DOHH2 (cell line): ENCODE measurements at regions not wholly inside any gene's neighbourhood (a gene's known extent, or its start where the extent isn't known, plus 50 kb on each side); places are given as distances from the start of the nearest gene placed in this dataset.

ENCODE experiments used
- EZH2phosphoT487 ChIP-seq: fragments of 200-600 bp; sonication (generic); IDR thresholded peaks from 2 replicates; pipeline ENCODE4 v1.6.1; 2017; ENCODE audit warnings: borderline replicate concordance, mild to moderate bottlenecking, antibody characterized with exemption, low read length, moderate library complexity, mixed read lengths
- TF ChIP-seq, protein P1 (sequence below): fragments of 200-600 bp; sonication (generic); IDR thresholded peaks from one replicate; pipeline ENCODE4 v1.5.1; 2014; ENCODE audit warnings: antibody characterized with exemption, mild to moderate bottlenecking, low read depth, low read length; ENCODE audit not compliant: poor library complexity, severe bottlenecking

DNA sequence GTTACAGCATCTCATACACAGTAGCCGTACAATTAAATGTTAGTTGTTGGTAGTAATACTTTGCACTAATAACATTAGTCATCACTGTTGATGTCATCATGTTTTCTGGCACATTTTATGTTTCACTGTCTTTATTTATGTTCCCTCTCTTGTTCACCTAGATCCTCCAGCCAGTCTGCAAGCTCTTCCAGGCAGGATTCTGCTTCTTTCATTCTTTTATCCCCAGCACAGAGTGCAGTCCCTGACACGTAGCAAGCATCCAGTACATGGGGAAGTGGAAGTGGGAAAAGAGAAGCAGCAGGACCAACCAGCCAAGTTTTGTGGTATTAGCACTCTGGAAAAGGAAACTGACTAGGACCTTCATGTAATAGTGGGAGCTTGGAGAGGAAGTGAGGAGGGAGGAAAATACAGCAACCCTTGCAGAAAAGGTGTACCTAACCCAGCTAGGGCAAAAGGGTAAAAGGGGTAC lies 89.7 kb upstream of the SLC44A1 start:
- no peak for TF ChIP-seq EZH2phosphoT487
- TF ChIP-seq, protein P1, sequence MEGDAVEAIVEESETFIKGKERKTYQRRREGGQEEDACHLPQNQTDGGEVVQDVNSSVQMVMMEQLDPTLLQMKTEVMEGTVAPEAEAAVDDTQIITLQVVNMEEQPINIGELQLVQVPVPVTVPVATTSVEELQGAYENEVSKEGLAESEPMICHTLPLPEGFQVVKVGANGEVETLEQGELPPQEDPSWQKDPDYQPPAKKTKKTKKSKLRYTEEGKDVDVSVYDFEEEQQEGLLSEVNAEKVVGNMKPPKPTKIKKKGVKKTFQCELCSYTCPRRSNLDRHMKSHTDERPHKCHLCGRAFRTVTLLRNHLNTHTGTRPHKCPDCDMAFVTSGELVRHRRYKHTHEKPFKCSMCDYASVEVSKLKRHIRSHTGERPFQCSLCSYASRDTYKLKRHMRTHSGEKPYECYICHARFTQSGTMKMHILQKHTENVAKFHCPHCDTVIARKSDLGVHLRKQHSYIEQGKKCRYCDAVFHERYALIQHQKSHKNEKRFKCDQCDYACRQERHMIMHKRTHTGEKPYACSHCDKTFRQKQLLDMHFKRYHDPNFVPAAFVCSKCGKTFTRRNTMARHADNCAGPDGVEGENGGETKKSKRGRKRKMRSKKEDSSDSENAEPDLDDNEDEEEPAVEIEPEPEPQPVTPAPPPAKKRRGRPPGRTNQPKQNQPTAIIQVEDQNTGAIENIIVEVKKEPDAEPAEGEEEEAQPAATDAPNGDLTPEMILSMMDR: no peak
